ENCODE measurements at regions not wholly inside any gene's neighbourhood (a gene's known extent, or its start where the extent isn't known, plus 50 kb on each side); places are given as distances from the start of the nearest gene placed in this dataset.

DNA sequence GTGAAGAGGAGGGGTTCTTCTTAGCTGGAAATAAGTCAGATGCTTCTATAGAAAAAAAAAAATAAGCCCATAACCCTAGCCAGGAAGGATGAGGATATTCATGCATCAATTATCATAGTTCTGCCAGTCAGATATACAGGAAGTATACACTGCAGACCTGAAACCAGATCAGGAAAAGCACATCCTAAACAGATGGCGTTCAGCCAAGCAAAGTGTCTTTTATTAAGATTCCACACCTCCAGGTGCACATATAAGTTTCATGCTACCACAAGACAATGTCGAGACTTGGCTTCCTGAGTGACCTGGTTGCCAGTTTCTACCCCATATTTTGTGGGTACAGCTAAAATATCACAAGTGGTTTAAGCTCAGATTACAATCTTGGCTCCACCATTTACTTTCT is 108.3 kb downstream of the CETN3 start:
- TF ChIP-seq CREB5 (CRISPR knock-in tag; IDR thresholded peaks at IDR 0.05; ENCODE audit: low read depth) = no peak
- no peak for TF ChIP-seq OSR1 (CRISPR knock-in tag; IDR thresholded peaks at IDR 0.05)
- TF ChIP-seq ZNF8 (CRISPR knock-in tag; IDR thresholded peaks at IDR 0.05) = no peak
- no peak for TF ChIP-seq ZFP3 (CRISPR knock-in tag; IDR thresholded peaks at IDR 0.05)
- TF ChIP-seq ISL1 (CRISPR knock-in tag; IDR thresholded peaks at IDR 0.05) = no peak
